HEK293 (cell line): ENCODE measurements at regions not wholly inside any gene's neighbourhood (a gene's known extent, or its start where the extent isn't known, plus 50 kb on each side); places are given as distances from the start of the nearest gene placed in this dataset.

Source experiments
- BCL11A ChIP-seq: fragments of 450-650 bp; formaldehyde crosslinking; IDR thresholded peaks from 2 replicates; pipeline ENCODE4 v1.5.1; 2016; ENCODE audit warnings: low read depth, missing biosample characterization, missing genetic modification characterization
- CTCF ChIP-seq: fragments of 450-650 bp; formaldehyde crosslinking; IDR thresholded peaks from 2 replicates; pipeline ENCODE4 v1.5.1; 2016; ENCODE audit warnings: missing biosample characterization, missing genetic modification characterization
- MYNN ChIP-seq: fragments of 450-650 bp; formaldehyde crosslinking; IDR thresholded peaks from 2 replicates; pipeline ENCODE4 v1.5.1; 2016; ENCODE audit warnings: missing biosample characterization, missing genetic modification characterization, borderline replicate concordance
- REPIN1 ChIP-seq: fragments of 450-650 bp; formaldehyde crosslinking; IDR thresholded peaks from 2 replicates; pipeline ENCODE4 v1.5.1; 2017; ENCODE audit warnings: missing biosample characterization, missing genetic modification characterization, low read depth
- SP7 ChIP-seq: fragments of 450-650 bp; formaldehyde crosslinking; IDR thresholded peaks from 2 replicates; pipeline ENCODE4 v1.5.1; 2016; ENCODE audit warnings: missing biosample characterization, missing genetic modification characterization
- TRIM28 ChIP-seq: IDR thresholded peaks from 2 replicates; pipeline ENCODE4 v1.6.1; 2011; ENCODE audit warnings: low read length, control low read depth, borderline replicate concordance
- ZBTB21 ChIP-seq: fragments of 450-650 bp; formaldehyde crosslinking; IDR thresholded peaks from 2 replicates; pipeline ENCODE4 v1.5.1; 2017; ENCODE audit warnings: missing biosample characterization, missing genetic modification characterization
- ZNF639 ChIP-seq: fragments of 450-650 bp; formaldehyde crosslinking; IDR thresholded peaks from 2 replicates; pipeline ENCODE4 v1.5.1; 2016; ENCODE audit warnings: missing biosample characterization, missing genetic modification characterization
- ZNF785 ChIP-seq: fragments of 450-650 bp; formaldehyde crosslinking; IDR thresholded peaks from 2 replicates; pipeline ENCODE4 v1.5.1; 2016; ENCODE audit warnings: missing biosample characterization, missing genetic modification characterization
- ZNF830 ChIP-seq: fragments of 450-650 bp; IDR thresholded peaks from 2 replicates; pipeline ENCODE4 v1.5.0; 2018; ENCODE audit warnings: missing biosample characterization, missing genetic modification characterization, low read depth, mild to moderate bottlenecking, moderate library complexity

GRCh38 chr17:14616528-14616927 lies 315.6 kb downstream of the HS3ST3B1 start:
- TF ChIP-seq CTCF (tag by site-specific recombination) (no peak), TRIM28 (no peak), ZNF785 (no peak), ZNF639 (no peak), SP7 (tag by site-specific recombination) (no peak), BCL11A (tag by site-specific recombination) (no peak), MYNN (no peak), ZBTB21 (tag by site-specific recombination) (no peak), ZNF830 (tag by site-specific recombination) (no peak), REPIN1 (tag by site-specific recombination) (no peak)
